Peyer's patch (tissue), 4 donors: ENCODE measurements at regions not wholly inside any gene's neighbourhood (a gene's known extent, or its start where the extent isn't known, plus 50 kb on each side); places are given as distances from the start of the nearest gene placed in this dataset.

Experiments
- POLR2A ChIP-seq, 2 donors: fragments of 450-650 bp; IDR thresholded peaks; one replicate each; pipeline ENCODE4 v1.5.1; 2017; ENCODE audit warnings: antibody characterized with exemption in 2 of 2, mild to moderate bottlenecking in 2 of 2, moderate library complexity in 2 of 2
- TF ChIP-seq, protein P1 (sequence below), 6 experiments: fragments of 450-650 bp in 4 of 6; fragments of 200-600 bp in 2 of 6; sonication (generic) in 1 of 6; IDR thresholded peaks; one replicate each; pipeline ENCODE4 v1.5.1; 2017 to 2019; ENCODE audit warnings: antibody characterized with exemption in 6 of 6, mild to moderate bottlenecking in 3 of 6, moderate library complexity in 1 of 6

DNA sequence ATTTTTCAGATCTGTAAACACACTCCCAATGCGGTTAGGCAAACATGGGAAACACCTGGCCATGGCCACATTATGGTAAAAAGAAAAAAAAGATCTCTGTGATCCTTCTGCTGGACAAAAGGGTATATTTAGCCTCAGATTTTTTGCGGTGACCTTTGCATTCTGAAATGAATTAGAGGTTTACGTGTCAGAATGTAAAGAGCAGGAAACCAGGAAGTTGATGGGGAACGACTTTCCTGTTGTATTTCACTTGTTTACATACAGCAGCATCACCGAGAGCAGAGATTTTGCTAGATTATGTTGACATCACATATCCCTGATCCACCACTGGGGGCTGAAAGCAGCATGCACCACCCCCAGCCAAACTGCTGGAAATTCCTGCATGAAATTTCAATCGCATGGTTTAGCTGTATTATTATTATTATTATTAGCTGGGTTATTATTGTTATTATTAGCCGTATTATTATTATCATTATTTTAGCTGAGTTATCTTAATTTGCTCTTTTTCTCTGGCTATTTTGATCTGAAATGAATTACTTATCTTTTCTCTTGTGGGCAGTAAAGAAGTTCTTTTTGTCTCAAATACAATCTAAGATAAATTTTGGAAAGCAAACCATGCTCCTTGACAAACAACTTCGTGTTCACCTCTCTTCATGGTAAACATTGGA lies 189.4 kb downstream of the ZFP64 start:
- TF ChIP-seq POLR2A (IDR thresholded peaks at IDR 0.05) = no peak
- TF ChIP-seq, protein P1, sequence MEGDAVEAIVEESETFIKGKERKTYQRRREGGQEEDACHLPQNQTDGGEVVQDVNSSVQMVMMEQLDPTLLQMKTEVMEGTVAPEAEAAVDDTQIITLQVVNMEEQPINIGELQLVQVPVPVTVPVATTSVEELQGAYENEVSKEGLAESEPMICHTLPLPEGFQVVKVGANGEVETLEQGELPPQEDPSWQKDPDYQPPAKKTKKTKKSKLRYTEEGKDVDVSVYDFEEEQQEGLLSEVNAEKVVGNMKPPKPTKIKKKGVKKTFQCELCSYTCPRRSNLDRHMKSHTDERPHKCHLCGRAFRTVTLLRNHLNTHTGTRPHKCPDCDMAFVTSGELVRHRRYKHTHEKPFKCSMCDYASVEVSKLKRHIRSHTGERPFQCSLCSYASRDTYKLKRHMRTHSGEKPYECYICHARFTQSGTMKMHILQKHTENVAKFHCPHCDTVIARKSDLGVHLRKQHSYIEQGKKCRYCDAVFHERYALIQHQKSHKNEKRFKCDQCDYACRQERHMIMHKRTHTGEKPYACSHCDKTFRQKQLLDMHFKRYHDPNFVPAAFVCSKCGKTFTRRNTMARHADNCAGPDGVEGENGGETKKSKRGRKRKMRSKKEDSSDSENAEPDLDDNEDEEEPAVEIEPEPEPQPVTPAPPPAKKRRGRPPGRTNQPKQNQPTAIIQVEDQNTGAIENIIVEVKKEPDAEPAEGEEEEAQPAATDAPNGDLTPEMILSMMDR (IDR thresholded peaks at IDR 0.05) = no peak
